RKO (cell line): ENCODE measurements at regions not wholly inside any gene's neighbourhood (a gene's known extent, or its start where the extent isn't known, plus 50 kb on each side); places are given as distances from the start of the nearest gene placed in this dataset.
"Not testable (repeated sequence)": the region's sequence is repeated elsewhere in the genome, so short reads cannot be mapped to it uniquely, and the experiment has no call there.

Source experiments
- DNase-seq: peaks from one replicate; pipeline ENCODE4 v3.0.0-alpha.2; 2016; ENCODE audit warnings: low spot score

DNA sequence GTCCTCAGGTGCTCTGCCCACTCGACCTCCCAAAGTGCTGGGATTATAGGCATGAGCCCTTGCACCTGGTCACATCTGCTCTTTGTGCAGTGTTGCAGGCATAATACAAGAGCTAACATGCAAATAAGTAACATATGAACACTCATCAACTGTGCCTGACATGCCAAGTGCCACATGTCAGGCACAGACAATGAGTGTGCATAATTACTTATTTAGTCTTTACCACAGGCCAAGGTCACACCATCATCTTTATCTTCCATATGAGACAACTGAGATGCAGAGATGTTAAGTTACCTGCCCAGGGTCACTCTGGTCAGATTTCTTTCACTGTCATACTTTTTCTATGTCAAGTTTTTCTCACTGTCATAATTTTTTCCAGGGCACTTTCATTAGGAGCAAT is 126.1 kb downstream of the PPIAL4G start:
- no peak for DNase-seq

DNA sequence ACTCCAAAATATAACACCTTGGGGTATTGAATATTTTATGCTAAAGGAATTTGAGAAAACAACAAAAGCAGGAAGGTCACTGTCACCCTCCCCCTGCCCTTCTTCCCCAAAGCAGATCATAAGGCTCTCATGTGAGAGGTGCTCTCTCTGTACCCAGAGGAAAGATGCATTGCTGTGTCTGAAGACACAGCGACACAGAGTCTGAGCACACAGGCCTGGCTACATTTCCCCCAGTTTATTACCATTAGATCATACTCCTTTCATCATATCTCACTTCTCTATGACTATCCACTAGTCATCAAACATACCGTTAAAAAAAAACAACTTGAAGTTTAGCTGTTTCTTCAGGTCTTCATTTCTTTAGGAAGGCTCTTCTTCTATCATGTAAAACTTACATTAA is 127.1 kb downstream of the PPIAL4G start:
- peak; percentile 45 for DNase-seq

DNA sequence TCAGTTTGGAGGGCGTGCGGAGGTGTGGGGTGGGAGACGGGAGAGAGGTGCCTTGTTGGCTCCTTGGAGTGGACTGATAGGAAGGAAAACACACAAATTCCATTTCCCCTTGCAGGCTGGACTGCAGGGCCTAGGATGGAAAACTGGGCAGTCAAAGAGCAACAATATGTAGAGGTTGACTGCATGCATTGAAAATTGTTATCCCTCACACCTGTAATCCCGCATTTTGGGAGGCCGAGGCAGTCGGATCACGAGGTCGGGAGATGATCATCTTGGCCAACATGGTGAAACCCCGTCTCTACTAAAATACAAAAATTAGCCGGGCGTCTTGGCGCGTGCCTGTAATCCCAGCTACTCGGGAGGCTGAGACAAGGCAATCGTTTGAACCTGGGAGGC is 128.2 kb downstream of the PPIAL4G start:
- no peak for DNase-seq

DNA sequence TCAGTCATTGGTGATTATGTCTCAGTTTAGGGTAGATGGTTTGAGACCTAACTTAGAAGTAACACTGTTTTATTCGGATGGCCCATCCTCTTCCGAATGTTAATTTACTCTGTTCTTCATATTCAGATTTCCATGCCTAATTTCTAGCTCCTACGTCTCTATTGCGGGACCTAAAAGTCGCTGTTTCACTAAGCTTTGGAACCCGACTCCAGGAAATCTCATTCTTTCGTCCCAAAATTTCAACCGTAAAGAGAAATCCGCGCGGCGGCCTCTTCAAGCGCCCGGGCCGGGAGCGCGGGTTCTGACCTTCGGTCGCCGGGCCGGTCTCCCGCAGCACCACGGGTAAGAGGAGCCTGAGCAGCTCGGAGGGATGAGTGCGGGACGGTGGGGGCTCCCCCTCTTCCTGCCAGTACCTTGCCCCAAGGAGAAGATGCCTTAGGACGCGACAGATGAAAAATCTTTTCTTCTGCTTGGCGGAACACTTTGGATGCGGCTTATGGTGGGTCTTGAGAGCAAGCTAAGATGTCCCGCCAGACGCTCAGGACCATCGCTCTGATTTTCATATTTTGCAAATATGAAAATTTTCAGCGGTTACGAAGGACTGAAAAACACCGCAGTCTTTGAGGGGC is 128.7 kb downstream of the PPIAL4G start:
- no peak for DNase-seq

DNA sequence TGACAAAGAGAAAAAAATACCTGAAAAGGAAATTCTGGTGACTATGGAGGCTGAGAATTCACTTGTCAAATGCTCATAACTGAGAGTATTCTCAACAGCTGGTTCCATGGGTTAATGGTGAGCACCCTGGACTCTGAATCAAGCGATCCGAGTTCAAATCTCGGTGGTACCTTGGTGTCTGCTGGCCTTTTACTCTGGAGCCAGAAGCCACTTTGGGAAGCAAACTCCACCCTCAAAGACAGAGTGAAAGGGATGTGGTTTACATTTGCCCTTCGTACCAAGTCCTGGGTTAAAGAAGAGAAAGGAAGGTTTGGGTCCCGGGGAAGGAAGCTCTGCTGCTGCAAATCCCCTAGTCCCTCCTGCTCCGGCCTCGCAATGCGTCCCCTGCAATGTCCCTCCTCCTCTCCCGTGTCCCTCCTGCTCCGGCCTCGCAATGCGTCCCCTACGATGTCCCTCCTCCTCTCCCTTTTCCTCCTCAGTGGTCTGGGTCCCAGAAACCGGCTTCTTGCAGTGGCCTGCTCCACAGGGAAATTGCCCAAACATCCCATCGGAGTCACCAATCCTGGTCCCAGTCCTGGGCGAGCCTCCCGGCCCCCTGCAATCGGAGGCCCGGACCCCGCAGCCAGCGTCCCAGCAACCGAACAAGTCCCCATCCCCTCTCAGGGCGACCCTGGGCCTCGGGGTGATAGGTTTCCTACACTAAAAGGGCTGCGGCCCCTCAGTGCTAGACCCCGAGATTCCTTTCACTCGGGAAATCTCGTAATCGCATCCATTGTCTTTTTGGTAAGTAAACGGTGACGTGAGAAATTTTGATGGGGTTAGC is 129.4 kb downstream of the PPIAL4G start:
- no peak for DNase-seq

DNA sequence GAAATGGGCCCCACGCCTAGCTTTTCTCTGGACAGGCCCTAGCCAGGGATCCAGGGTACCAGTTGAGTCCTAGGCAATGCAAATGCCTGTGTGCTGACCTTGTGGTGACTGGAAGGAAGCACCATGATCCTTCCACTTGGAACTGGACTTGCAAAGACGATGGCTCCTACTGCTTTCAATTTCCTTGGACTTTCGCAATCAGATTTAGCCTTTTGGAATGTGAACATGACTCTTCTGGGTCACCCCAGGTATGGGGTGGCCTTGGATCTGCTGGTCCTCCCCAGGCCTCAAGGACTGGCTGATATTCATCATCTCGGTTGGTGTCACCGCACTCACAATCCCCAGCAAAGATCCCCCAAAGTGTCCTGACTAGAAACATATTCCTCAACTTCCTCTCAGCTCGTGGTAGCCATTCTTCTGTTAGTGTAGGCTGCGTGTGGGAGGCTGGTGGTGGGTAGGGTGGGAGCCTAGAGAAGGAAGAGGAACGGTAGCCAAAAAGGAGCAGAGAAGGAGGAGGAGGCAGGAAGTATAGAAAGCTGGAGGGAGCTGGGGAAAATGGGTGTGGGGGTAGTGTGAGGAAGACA is 130.5 kb downstream of the PPIAL4G start:
- DNase-seq = no peak

DNA sequence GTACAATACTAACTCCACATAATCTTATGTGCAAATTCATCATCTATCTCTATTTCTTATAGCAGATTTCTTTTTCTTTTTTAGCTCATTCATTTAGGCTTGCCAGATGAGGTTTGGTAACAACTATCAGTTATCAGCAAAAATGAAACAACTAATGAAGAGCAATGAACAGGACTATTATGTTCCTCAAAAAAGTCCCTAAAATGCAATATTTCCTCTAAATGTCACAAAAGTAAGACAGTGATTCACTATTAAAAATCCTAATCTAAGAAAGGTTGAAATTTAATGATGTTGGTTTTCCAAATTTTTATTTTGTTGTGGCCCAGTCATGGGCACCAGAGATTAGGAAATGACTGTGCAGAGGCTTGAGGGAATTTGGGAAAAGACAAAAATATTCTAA is 135.3 kb downstream of the PPIAL4G start:
- DNase-seq = no peak

DNA sequence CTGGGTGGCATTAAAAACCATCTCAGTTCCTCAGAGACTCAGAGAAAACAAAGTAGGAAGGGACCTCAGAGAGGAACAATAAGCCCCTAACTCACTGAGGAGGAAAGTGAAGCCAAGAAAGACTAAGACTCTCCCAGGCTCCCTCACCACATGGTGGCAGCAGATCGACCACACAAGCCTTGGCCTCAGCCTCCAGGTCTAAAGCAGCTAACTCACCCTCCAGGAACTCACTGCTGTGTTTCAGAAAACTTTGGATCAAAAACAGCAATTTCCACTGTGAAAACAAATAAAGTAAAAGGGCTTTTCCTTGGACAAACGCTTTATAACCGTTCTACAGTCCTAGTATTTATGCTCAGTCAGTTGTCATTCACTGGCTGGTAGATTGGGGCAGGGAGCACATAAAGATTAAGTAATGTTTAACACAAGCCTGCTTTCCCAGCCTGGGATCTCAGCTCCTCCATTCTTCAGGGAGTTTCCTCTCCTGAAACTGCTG is 137.4 kb downstream of the PPIAL4G start:
- peak; percentile 49 for DNase-seq

DNA sequence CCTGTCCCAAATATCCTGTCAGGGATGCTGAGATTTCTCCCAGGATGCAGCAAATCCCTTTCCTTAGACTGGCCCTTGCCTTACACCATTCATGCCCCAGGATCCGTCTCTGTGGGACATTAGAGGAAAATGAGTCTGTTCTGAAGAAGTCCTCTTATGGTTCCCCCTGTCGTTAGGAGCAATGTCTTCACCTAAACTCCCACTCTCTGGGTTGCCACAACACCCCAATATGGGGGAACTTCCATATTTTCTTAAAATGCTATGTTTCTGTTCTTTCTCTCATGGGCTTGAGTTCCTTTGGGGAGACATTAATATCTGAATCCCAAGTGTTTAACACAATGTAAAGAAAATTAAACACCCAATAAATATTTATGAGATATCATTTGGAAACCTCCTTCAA is 138.5 kb downstream of the PPIAL4G start:
- DNase-seq = not testable (repeated sequence)

DNA sequence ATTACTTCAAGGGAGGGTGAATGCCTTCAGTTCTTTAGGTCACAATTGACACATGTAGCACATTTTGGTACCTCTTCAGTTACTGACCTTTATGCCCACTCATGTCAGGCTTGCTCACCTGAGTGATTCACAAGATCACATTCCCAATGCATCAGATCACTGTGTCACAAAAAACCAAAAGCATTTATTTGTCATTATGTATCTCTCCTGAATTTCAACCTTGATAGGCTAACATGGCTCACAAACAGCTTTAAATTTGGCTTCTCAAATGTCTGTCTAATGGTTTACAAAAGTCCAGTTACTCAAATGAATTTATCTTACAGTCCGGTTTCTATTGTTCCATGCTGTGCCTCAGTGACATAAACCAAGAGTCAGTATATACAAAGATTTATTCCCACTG is 141.4 kb downstream of the PPIAL4G start:
- DNase-seq = not testable (repeated sequence)

DNA sequence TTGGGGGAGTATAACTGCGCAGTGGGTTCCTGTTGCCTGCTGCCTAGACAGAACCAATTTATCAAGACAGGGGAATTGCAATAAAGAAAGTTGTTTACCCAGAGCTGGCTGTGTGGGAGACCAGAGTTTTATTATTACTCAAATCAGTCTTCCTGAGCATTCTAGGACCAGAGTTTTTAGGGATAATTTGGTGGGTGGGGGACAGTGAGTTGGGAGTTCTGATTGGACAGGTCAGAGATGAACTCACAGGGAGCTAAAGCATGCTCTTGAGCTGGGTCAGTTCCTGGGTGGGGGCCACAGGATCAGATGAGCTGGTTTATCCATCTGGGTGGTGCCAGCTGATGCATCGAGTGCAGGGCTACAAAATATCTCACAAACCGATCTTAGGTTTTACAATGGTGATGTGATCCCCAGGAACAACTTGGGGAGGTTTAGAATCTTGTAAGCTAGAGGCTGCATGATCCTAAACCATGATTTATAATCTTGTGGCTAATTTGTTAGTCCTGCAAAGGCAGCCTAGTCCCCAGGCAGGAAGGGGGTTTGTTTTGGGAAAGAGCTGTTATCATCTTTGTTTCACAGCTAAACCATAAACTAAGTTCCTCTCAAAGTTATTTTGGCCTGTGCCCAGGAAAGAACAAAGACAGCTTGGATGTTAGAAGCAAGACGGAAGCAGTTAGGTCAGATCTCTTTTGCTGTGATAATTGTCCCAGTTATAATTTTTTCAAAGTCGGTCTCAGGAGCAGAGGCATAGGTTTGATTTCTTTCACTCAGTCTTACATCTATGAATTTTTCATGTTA is 146.8 kb downstream of the PPIAL4G start:
- peak; percentile 12 for DNase-seq

DNA sequence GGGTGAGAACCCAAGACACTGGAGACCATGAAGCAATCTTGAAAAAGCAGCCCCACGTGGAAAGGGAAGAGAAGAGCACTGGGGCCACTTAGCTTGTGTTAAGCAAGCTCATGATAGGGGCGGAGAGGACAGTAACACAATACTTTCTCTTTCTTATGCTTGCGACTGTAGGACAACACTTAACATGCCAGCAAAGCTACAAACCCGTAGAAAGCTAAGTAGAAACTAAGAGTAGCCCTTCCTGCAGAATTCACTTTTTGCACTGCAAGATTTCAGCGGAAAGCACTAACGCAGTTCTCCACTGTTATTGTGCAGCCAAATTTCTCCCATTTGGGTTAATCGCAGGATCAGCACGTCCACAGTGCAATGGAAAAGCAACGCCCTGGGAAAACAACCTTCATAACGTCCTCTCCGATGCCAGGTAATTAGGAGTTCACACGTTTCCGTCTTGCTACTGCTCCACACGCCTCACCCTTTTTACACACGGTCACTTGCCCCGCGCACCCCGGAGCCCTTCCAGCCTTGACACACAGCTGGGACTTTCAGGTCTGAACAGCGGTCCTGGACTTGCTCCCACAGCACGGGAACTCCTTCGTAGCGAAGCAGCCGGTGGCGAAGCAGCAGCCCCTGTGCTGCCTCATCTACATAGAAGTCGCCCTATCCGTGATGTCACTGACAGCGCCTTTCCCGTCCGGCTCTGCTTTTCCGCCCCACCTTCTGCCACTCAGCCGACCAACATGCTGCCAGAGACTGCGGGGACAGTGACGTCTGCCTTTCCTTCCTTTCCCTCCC is 148.6 kb downstream of the PPIAL4G start:
- peak; percentile 95 for DNase-seq

DNA sequence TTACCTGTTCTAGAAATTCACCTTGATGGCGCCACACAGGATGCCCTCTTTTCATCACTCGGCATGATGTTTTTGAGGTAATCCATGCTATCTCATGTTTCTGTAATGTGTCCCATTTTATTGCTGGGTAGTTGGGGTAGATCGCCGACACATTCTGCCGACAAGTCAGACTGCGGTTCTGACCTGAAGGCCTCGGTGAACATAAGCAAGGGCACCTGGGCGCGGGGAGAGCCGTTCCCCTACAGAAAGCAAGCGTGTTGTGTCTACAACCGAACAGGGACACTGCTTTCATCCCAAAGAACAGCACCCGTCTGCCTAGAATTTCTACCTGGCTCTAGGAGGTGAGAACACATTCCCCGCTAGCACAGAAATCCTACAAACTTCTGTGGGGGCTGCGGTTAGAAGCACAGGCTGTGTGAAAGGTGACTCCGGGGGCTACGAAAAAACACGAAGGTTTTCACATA is 149.2 kb downstream of the PPIAL4G start:
- DNase-seq = no peak

DNA sequence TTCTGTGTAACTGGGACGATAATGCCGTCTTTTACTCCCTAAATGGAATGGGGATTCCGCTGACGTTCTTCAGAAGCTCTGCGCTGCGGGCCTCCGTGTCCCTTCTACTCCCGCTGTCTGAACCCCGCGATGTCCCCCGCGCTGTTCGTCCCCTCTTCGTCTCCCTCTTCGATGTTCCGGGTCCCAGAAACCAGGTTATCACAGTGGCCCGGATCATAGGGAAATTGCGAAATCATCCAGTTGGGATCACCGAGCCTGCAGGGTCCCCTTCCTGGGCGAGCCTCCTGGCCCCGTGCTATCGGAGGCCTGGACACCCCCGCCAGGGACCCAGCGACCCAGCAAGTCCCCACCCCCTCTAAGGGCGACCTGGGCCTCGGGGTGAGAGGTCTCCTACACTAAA is 154.2 kb downstream of the PPIAL4G start:
- no peak for DNase-seq

DNA sequence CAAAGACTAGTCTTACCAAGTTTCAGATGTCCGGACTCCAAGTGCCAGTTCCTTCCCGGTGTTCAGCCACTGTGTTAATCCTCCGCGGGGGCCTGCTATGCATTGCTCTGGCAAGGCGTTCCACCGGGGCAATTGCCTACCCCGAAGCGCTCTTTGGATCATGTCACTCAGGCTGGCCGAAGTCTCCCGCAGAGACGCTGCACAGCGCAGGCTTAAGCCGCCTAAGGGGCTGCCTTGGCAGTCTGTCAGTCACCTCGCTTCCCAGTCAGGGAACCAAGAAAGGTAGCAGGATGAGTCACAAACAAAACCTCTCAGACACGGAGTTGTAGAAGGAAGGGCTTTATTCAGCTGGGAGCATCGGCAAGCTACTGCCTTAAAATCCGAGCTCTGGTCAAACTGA is 158.1 kb downstream of the PPIAL4G start:
- not testable (repeated sequence) for DNase-seq

DNA sequence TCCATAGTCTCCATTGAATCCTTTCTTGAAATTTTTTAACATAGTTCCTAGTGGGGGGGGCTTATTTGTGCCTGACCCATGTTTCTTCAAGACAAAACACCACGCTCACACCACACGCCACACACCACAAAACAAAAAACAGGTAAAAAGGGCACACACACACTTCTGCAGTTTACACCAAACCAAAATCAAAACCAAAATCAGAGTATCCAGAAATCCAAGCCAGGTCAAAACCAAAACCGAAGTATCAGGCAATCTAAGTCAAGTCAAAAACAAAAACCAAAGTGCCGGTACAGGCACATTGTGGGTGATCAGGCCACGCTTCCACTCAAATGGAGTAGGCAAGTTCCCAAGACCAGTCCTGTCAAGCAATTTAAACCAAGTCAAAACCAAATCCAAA is 158.6 kb downstream of the PPIAL4G start:
- not testable (repeated sequence) for DNase-seq

DNA sequence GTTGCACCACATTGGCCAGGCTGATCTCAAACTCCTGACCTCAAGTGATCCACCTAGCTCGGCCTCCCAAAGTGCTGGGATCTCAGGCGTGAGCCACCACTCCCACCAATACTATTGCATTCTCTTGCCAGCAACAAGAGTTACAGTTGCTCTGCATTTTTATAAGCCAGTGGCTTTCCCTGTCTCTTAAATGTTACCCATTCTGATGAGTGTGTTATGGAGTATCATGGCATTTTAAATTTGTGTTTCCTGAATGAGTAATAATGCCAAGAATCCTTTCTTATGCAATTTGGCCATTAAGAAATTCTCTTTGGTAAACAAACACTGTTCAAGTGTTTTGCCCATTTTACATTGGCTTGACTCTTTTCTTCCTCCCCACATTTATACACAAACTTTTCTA is 163.0 kb downstream of the PPIAL4G start:
- DNase-seq = not testable (repeated sequence)

DNA sequence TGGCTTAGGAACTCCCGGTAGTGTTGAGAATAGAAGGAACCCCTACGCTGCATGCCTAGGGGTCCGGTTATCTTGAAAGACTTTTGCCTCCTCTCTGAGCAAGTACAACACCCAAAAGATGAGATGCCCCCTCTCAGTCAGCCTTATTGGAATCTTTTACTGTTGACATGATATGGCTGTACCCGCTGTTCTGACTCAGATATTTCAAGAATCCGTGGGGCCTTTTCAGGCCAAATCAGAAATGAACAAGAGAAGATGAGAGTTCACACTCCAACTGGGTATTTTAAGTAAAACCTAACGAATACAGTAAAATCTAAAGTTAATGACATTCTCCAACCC is 164.2 kb downstream of the PPIAL4G start:
- DNase-seq = no peak

DNA sequence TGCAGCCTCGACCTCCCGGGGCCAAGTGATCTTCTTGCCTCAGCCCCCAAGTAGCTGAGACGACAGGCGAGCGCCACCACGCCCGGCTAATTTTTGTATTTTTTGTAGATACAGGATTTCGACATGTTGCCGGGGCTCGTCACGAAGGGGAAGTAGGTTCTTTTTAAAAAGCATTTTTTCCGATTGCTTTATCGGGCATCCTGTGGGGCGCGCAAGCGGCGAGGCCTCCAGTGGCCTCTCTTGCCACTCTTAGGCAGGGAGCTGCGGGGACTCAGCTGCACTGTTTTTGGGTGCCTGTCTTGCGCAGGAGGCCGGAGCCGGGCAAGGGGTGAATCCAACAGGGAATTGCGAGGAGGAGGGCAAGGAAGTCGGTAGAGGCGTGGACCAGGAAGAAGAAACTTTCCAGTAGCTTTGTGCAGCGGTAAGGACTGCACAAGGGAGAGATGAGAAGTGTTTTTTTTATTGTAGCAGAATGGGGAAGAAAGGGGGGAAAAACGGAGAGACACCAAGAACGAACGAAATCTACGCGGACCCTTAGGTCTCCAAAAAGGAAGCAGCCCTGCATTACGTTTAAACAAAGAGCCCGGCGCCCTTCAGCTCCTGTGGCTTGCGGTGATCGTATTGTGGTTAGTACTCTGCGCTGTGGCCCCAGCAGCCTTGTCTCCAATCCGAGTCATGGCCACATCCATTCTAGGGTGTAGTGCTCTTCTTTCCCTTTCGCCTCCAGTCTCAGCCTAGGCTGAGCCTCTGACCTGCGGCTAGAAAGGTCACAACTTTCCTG is 164.8 kb downstream of the PPIAL4G start:
- DNase-seq = no peak

DNA sequence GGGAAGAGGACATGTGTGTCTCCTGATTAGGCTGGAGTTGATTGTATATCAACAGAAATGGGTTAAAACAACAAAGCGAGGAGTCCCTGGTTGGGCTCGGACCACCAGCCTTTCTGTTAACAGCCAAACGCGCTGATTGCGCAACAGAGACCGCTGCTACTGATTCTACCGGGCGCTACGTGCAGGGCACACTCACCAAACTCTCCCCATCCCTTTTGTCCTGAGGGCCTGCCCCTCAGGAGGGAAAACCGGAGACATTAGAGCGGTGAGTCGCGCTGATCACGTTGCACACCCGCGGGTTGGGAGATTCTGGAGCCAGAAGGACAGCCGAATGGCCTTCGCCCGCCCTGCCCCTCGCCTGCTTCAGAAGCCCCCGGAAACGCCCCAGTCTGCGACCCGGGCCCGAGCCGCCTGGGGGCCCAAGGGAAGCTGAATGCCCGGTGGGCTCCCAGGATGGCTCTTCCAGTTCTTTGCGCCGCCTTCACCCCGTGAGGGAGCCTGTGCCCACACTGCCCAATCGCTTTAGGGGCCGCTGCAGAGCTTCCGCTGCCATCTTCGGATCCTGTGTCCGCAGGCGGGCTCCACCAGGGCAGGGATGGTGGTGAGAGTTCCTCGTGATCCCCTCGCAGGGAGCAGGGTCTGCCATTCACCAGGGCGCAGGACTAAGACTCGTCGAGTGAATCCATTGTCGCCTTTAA is 165.4 kb upstream of the NBPF11 start:
- no peak for DNase-seq
